CD4-positive, alpha-beta T cell treated with Interleukin-21 for 1 hour (primary cell): ENCODE measurements at regions not wholly inside any gene's neighbourhood (a gene's known extent, or its start where the extent isn't known, plus 50 kb on each side); places are given as distances from the start of the nearest gene placed in this dataset.

Source experiments
- DNase-seq: peaks from one replicate; pipeline ENCODE4 v3.0.0-alpha.2; 2020

DNA sequence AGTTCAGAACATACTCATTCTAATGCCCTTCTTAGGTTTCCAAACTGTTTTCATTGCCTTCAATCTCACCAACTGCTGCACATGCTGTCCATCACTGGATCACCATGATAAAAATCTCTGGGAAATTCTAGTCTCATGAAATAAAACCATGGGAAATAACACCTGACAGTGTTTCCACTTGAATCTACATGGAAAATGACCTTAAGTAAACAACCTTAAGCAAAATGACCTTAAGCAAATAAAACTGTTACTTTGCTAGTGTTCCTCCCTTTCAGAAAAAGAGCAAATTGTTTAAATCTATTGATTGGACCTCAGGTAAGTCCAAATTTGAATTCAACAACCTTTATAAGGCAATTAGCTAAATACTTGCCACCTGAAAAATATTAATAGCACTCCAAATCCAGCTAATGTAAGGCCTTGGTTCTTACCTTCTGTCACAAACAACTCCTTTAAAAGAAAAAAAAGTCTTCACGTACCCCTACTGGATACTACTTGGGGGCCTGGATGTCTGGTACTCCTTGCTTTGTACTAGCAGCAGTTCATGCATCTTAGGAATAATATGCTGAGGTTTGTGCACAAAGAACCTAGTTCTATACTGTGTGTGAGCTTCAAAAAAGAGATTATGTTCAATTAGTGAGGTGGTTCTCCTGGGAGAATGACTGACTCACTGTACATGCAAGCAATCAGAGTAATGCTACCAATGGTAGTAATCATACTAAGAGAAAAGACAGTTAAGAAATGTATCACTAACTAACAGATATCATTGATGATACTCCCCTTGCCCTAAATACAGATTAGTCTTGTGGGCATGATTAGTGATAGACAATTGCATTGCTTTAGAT, 630.4 kb downstream of the PSAT1 start:
- DNase-seq: no peak

DNA sequence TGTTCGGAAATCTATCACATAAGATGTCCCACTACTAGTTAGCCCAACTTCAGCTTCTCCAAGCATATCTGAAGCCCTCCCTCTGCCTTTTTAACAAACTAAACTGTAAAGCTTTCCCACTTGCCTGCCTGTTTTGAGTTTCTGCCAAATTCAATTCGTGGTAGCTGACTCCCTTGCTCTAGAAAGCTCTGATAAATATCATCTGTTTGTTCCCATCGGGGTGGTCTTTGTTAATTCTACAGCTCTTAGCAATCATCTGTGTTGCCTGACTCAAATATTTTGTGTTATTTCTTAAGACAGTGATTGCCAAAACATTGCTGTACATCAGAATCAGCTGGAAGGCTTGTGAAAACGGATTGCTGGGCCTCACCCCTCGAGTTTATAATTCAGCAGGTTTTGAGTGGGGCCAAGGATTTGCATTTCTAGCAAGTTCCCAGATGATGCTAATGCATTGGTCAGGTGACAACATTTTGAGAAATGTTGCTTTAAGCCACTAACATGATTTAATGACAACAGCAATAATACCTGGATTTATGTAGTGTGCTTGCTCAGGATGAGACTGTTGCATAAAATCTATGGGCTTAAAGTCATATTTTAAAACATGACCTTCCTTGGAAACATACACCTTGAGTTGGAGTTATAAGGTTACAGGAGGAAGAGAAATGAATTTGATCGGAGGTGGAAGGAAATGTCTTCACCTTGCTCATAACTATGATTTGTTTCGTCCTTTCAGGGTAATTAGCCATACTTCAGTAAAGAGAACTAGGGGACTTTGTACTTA, 631.9 kb downstream of the PSAT1 start:
- DNase-seq: no peak

DNA sequence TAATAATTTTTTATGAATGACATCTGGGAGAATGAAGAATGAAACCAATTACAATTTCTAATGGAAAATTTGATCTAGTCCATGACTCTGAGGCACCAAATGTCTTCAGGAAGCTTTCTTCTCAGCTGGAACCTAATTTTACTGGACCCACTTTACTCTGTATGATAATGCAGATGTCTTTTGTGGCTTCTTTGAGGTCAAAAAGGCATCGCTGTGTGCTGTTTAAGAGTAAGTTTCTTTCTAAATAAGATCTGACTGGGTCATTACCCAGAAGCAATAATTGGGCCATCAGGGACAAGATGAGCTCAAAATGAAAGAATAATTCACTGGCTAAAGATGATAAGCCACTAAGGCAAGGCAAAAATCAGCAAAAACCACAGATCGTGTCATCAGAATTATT, 633.4 kb downstream of the PSAT1 start:
- no peak for DNase-seq

DNA sequence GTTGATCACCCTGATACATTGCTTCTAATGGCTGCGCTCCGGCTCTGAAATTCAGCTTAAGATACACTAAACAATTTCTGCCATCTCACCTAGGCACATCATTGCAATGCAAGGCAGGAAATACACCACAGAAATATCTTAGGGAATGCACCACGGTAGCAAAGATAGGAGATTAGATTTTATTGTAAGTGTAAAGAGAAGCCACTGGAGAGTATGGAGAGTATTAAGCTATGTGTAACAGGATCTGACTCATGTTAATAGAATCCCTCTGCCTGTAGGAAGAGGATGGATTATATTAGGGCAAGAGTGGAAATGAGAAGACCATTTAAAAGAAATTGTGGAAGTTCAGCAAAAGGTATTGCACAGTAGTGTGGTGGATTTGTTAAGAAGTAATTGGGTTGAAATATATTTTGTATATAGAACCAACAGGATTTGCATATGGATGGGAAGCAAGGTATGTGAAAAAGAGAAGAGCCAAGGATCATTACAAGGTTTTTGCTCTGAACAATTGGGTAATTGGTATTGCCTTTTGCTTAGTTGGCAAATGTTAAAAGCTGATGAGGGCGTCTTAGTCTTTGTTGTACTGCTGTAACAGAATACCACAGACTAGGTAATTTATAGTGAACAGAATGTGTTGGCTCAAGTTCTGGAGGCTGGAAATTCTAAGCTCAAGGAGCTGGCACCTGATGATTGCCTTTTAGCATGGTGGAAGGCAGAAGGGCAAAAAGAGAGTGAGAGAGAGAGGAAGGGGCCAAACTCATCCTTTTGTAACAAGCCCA, 636.1 kb downstream of the PSAT1 start:
- DNase-seq: no peak

DNA sequence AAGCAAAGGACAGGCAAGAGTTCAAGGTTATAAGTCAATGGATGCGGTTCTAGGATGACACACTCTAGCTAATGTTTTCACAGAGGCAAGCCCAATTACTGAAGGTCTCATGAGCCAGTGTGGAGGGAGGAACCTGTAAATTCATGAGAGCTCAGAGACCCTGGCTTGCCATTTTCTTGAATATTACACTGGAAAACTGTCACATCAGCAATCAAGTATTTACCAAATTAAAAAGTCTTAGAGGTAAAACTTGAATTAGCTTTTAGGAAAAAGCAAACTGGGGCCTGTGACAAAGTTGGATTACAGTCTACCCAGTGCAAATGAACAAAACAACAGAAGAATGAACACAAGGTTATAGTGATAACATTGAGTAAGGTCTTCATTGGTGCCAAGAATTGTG, 636.9 kb upstream of the TLE4 start:
- no peak for DNase-seq

DNA sequence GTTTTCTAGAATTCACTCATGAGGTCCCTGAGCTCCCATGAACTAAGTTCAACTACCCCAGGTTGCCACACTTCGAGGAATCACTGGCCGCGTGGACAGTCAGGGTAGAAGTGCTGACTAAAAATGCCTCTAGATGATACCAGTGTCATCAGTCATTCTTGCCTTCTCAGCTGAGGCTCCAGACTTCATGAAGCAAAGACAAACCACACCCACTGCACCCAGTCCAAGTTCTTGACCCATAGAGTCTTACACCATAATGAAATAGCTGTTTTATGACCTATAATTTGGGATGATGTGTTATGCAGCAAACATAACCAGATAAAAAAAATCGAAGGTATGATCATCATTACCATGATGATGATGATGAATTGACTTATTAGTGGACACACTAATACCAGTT, 632.9 kb upstream of the TLE4 start:
- DNase-seq: no peak

DNA sequence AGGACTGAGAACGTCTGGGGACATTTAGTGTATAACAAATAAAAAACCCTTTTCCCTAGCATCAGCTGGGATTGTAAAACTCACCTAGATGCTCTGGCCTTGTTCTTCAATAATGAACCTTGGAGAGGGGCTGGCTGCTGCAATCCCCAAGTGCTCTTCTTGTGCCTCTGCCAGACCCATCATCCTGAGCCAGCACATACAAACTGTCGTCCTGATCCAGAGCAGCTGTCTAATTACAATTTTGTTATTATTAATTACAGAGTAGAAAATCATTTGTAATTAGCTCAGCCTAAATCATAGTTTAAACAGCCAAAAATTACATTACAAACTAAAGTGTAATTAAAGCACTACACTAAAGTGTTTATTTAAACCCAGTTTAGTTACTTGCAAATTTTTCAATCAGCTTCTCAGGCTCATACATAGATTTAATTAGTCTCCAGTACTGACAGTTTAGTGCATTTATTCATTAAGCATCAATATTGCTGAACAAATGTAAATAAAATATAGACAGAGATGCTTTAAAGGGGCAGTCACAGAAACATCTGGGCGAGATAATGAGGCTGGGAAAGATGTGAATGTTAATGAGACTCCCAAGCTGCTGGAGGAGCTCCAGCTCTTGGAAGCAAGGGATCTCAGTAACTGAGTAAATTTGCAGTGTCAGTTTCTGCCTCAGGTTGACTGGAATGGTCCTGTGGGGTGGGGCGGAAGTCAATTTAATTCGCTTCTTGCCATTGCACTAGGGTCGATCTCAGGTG, 632.3 kb upstream of the TLE4 start:
- no peak for DNase-seq

DNA sequence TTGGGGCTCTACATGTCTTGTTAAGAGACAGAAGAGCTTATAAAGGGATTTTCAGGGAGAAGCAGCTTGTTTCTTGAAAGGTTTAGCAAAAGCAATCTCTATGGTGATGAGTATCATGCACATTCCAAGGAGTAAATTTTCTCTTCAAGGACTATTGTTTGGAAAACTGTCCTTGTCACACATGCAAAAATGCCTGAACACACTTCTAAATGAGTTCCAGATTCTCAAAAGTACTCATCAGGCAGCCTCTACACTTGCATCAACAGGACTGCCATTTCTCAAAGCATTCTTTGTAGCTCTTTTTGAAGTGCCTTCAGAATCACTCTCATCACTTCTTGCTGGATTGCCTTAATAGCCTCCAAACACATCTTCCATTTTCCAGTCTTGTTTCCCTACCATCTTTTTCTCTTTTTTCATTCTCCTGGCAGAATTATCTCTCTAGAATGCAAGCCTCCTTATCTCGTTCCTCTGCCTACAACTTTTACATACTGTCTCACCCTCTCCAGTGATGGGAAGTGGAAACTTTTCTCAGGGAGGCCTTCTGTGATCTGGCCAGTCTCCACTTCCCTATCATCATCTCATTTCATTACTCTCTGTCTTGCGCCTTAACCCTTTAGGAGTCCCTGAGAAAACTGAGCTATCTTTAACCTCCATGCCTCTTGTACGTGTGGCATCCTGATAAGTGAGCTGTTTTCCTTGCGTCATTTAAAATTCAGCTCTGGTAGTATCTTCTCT, 631.5 kb upstream of the TLE4 start:
- DNase-seq: no peak

DNA sequence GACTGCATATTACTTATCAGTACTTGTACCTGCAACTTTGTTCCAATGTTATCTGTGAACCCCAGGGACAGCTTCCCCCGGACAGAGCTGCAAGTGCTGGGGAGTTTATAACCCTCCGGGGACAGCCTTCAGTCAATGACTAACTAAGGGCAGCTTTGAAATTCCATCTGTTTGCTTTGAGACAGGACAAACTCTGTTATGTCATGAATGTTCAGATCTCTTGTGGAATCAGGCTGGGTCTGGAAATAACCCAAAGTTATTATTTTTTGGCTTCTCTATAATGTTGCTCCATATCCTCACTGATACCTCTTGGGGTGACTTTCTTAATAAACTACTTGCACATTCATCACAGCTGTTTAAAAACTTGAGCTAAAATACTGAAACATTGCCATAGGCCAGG, 617.5 kb upstream of the TLE4 start:
- no peak for DNase-seq

DNA sequence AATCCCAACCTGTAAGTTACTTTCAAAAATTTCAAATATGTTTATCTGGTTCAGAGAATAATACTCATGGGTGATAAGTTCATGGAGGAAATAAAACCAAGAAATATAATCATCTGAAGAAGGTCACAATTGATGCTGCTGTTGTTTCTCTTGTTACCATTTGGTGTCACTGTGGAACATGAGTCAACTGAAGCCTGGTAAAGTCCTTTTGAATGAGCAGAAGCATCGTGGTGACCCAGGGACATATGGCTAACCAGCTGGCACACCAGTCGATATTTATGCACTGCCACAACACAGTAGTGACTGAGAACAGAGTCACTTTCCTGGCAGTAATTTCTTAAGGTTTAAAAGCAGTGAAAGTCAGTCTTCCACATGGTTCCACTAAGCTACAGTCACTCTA, 612.9 kb upstream of the TLE4 start:
- DNase-seq: no peak

DNA sequence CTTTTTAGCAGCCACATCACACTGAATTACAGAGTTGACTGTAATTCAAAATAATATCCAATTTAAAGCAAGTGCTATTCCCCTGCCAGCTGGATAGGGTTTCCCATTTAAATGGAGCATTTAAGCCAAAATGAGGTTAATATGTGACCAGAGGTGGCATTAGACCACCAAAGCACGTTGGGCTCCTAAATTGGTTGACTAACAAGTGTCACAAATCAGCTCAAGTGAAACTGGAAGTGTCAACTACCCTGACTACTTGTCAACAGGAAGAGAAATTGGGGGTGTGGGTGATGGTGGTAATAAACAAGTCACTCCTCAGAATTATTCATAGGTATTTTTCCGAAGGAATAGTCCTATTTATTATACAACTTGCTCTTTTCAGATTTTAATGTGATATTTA, 609.6 kb upstream of the TLE4 start:
- DNase-seq: no peak

DNA sequence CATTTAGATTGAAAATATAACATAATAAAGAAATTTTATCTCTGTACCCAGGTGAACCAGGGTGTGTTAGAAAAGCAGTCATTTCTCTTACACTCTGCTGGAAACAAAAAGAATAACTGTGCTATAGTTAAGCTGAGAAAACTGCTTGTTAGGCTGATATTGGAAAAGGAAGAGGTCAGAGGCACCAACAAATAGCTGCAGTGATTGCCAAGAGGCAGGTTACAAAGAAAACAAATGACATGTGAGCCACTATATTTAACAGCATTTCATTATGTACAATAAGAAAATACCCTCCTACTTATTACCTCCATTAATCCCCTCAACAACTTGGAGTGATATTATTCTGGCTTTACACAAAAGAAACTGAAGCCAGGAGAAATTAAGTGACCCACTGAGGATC, 607.9 kb upstream of the TLE4 start:
- DNase-seq: no peak

DNA sequence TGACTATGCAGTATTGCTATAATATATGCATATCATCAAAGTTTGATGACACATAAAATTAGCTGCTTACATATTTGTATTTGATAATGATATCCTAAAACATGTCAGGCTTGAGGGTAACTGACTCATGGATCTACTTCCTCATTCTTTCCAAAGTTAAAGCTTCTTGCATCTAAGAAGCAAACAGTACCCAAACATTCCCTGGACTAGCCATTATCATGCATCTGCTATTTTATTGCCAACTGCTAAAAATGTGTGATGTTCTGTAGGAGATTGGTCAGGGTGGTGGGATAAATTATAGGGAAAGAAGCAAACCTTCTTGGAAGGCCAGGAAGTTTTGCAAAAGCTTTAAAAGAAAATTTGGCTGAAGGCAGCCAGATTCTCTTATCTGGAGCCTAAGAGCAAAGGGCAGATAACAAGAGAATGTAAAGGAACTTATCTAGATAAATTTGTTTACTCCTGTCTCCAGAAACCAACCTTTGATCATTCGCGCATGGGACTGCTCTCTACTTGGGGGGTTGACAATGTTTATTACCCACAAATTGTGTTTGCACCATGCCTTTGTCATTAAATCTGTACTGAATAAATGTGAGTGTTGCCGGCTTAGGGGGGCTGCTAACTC, 604.1 kb upstream of the TLE4 start:
- no peak for DNase-seq

DNA sequence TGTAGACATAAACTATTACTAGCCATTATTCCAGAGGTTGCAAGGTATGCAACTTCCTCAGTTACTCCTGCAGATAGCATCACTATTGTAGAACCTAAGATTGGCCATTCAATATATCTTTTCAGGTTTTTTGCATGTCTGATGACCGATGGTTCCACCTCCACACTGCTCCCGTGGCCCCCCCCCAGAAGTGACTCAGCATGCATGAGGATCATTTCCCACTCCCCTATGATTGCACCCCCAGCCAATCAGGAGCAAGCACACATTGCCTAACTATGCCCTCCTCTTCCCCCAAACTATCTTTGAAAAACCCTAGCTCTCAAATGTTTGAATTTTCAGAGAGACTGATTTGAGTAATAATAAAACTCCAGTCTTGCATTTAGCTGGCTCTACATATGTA, 601.4 kb upstream of the TLE4 start:
- DNase-seq: no peak

DNA sequence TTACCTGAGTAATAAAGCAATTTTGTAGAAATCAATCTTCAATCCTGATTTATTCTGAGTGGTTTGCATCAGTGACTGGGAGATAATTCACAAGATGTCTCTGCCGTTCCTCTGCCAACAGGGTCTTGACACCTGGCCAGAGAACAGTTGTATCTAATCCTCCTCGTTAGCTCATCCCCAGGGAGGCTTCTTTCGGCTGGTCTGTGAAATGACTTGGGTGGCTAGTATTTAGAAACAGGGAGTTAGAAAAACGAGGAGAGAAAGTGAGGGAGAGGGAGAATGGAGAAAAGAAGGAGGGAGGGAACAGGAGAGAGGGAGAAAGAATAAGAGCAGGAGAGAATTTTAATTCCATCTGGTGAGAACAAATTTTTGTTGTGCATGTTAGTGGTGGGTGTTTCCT, 600.2 kb upstream of the TLE4 start:
- no peak for DNase-seq

DNA sequence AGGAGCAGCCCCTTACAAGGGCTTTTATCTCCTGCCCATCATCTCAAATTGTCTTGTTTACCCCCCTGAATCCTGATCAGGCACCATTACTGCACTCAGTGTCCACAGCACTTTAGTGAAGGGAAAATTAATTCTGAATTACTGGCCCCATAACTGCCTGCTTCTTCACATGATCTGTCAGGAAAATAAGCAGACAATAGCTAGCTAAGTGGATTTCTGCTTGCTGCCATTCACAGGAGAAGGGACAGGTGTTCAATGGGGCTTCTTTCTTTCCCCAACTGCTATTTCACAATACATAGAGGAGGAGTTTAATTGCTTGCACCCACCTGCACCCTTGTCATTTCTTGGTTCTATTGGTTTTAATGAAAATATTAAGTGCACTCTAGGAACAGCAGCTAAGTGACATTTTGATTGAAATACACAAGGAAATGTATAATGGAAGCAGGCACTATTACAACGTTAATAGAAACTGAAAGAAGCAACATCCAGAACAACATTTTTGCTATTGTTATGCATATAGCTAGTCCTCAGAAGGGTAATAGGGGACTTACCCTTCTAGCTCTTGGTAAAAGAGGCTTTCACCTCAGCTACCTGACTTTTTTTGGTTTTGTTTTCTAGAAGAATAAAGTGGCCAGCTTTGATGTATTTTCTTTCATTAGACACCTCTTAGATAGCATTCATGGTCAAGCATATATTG, 599.3 kb upstream of the TLE4 start:
- DNase-seq: no peak

DNA sequence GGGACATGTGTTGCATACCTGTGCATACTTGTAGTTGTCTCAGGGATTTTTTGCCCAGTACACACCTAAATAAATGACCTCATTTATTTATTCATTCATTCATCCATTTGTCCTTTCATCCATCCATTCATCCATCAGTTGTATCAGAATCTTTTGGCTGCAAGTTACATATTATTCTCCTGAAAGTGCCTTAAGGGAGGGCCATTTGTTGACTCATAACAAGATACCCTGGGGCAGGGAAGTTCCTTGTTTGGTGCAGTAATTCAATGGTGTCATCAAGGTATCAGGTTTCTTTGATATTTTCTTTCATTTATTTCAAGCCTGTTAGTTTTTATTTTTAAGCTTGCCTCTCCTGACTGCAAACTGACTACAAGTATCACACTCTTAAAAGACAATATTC, 597.9 kb upstream of the TLE4 start:
- DNase-seq: no peak

DNA sequence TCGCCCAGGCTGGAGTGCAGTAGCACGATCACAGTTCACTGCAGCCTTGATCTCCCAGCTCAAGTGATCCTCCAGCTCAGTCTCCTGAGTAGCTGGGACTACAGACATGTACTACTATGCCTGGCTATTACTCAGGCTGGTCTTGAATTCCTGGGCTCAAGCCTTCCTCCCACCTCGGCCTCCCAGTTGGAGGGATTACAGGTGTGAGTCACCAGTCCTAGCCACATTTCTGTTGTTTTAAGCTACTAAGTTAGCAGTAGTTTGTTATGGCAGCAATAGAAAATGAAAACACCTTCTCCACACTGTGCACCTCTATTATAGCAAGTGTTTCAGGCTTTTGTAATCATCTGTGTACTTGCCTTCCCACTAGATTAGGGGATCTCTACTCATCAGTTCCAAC, 588.9 kb upstream of the TLE4 start:
- DNase-seq: no peak

DNA sequence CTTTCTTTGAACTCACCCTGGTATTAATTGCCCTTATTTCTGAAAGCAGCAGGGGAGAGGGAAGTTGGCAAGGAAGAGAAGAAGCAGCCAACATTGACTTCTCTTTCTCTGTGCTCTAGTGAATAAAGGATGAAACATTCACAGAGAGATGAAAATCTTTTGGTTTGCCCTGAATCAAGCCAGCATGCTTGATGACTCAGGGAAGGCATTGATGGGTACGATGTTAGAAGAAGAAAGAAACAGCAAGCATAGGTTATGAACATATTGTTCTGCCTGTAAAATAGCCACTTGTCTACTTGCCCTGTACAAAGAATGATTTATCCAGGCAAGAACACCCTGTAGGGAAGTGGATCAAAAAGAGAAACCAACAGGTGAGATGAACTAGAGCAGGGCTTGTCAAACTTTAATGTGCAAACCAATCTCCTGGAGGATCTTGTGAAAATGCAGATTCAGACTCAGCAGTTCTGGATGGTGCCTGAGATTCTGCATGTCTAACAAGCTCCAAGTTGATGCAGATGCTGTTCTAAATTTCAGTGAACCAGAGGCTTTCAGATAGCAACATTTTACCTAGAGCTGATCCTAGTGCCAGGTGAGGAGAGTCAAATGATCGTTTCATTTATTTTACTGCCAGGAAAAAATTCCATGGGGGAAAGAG, 586.6 kb upstream of the TLE4 start:
- no peak for DNase-seq

DNA sequence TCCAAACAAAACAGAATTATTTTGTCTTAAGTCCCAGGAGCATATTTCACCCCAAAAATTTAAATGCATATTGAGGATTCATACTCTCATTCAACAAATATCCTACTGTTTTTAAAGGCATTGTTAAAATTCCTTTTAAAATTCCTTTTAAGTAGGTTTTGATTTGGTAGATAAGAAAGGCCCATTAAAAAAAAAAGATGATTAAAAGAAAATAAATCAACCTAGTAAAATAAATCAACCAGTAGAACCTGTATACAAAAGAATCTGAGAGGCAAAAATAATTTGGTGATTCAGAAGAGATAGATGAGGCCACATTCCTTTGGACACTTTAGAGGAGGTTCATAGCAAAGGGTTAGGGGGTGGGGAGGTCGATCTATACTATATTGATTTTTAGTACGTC, 585.3 kb upstream of the TLE4 start:
- DNase-seq: no peak
